ENCODE measurements at regions not wholly inside any gene's neighbourhood (a gene's known extent, or its start where the extent isn't known, plus 50 kb on each side); places are given as distances from the start of the nearest gene placed in this dataset.

DNA sequence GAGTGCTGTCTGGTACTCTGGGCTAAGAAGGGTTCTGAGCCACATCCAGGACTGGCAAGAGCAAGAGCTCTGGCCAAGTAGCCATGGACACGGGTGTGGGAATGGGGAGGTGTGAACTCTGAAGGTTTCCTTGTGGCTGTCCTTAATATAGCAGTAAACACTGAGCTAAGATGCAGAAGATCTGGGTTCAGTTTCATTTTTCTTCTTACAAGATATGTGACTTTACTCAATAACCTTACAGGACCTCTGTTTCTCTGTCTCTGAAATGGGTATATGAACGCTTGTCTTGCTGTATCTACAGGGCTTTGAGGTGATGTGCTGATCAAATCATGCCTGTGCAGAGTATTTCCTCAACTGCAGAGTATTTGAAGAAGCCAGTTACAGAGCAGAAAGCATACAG lies 521.2 kb downstream of the VRK1 start:
- no peak overlapping the region for H3K4me3 ChIP-seq
- ATAC-seq = no peak
- no peak for DNase-seq
- 71 to 79% (median 75%) methylated on average over 2 of the region's 2 CpGs for WGBS, 3 donors
- no peak overlapping the region for H3K27ac ChIP-seq
- no peaks in the 10 kb centered on the region for H3K9me3 ChIP-seq
- H3K4me1 ChIP-seq = no peaks in the 10 kb centered on the region
- intact Hi-C loops (cut with DNase I) = no loop called here
- no peaks in the 10 kb centered on the region for H3K36me3 ChIP-seq (ENCODE audit: insufficient read depth in 1 of 2, low read depth in 1 of 2)
- TF ChIP-seq, protein P1, sequence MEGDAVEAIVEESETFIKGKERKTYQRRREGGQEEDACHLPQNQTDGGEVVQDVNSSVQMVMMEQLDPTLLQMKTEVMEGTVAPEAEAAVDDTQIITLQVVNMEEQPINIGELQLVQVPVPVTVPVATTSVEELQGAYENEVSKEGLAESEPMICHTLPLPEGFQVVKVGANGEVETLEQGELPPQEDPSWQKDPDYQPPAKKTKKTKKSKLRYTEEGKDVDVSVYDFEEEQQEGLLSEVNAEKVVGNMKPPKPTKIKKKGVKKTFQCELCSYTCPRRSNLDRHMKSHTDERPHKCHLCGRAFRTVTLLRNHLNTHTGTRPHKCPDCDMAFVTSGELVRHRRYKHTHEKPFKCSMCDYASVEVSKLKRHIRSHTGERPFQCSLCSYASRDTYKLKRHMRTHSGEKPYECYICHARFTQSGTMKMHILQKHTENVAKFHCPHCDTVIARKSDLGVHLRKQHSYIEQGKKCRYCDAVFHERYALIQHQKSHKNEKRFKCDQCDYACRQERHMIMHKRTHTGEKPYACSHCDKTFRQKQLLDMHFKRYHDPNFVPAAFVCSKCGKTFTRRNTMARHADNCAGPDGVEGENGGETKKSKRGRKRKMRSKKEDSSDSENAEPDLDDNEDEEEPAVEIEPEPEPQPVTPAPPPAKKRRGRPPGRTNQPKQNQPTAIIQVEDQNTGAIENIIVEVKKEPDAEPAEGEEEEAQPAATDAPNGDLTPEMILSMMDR (IDR thresholded peaks at IDR 0.05) = no peak
- H3K27me3 ChIP-seq (ENCODE audit: insufficient read depth in 3 of 3, low read length in 2 of 3) = no peaks in the 10 kb centered on the region

DNA sequence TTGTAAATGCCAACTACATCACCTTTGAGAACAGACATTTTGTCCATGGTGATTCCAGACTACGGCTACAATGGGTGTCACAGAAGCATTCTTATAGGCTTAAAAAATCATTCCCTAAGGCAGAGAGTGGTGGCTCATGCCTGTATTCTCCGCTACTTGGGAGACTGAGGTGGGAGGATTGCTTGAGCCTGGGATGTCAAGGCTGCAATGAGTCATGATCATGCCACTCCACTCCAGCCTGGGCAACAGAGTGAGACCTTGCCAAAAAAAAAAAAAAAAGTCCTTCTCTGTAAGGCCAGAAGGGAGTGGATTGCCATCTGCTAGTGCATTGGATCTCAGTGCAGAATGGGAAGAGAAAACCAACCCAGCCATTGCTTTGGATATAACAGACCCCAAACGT lies 522.5 kb downstream of the VRK1 start:
- H3K4me1 ChIP-seq = no peaks in the 10 kb centered on the region
- intact Hi-C loops (cut with DNase I) = no loop called here
- H3K36me3 ChIP-seq (ENCODE audit: insufficient read depth in 1 of 2, low read depth in 1 of 2) = no peaks in the 10 kb centered on the region
- 65 to 74% (median 74%) methylated on average over 3 of the region's 3 CpGs for WGBS, 3 donors
- no peaks in the 10 kb centered on the region for H3K27me3 ChIP-seq (ENCODE audit: insufficient read depth in 3 of 3, low read length in 2 of 3)
- no peak overlapping the region for H3K4me3 ChIP-seq
- TF ChIP-seq, protein P1 (IDR thresholded peaks at IDR 0.05) = no peak
- no peak for ATAC-seq
- no peak overlapping the region for H3K27ac ChIP-seq
- DNase-seq = no peak
- no peaks in the 10 kb centered on the region for H3K9me3 ChIP-seq

DNA sequence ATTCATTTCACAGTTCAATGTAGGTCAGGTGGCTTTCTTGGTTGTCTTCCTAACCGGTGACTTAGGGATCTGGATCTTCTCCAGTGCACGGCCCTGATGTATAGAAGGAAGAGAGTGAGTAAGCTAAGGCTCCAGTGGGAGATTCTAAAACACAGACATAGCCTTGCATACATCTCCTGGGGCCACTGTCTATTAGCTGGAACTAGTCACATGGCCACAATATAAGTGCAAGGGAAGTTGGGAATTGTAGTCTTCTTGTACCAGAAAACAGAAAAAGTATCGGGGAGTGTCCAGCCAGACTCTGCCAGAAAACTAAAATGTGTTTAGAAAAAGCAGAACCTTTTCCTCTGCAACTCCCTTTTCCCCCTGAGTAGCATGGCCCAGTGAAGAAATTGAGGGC lies 531.6 kb downstream of the VRK1 start:
- ATAC-seq (no peak), DNase-seq (no peak)
- intact Hi-C loops (cut with DNase I) = no loop called here
- WGBS, 3 donors = 81 to 85% (median 83%) methylated on average over 3 of the region's 3 CpGs
- TF ChIP-seq, protein P1 (IDR thresholded peaks at IDR 0.05) = no peak
- Histone ChIP-seq H3K36me3 (ENCODE audit: insufficient read depth in 1 of 2, low read depth in 1 of 2) (no peaks in the 10 kb centered on the region), H3K27me3 (ENCODE audit: insufficient read depth in 3 of 3, low read length in 2 of 3) (no peaks in the 10 kb centered on the region), H3K9me3 (no peaks in the 10 kb centered on the region), H3K27ac (no peak overlapping the region), H3K4me3 (no peak overlapping the region), H3K4me1 (no peaks in the 10 kb centered on the region)

DNA sequence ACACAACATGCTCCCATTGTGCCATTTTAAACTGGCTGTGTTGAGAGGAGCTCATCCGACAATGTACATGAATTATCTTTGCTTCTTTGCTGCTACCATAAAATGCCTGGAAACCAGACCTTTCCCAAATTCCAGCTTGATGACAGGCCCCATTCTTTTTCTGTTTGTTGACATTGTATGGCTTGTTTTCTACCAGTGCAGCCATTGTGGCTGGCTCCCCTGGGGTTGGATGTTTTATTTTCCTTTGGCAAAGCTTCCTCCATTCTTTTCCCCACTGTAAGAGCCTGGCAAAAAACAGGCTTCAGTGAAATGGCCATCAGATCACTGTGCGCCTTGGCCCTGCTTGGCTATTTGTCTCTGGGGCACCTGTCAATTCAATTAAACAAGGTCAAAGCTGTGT lies 532.5 kb downstream of the VRK1 start:
- WGBS, 3 donors = 32 to 55% (median 40%) methylated on average over 2 of the region's 2 CpGs
- no peak overlapping the region for H3K27ac ChIP-seq
- intact Hi-C loops (cut with DNase I) = no loop called here
- H3K36me3 ChIP-seq (ENCODE audit: insufficient read depth in 1 of 2, low read depth in 1 of 2) = no peaks in the 10 kb centered on the region
- no peak overlapping the region for H3K4me3 ChIP-seq
- H3K9me3 ChIP-seq = no peaks in the 10 kb centered on the region
- TF ChIP-seq, protein P1 (IDR thresholded peaks at IDR 0.05) = no peak
- H3K4me1 ChIP-seq = no peaks in the 10 kb centered on the region
- DNase-seq (no peak), ATAC-seq (no peak)
- H3K27me3 ChIP-seq (ENCODE audit: insufficient read depth in 3 of 3, low read length in 2 of 3) = no peaks in the 10 kb centered on the region

DNA sequence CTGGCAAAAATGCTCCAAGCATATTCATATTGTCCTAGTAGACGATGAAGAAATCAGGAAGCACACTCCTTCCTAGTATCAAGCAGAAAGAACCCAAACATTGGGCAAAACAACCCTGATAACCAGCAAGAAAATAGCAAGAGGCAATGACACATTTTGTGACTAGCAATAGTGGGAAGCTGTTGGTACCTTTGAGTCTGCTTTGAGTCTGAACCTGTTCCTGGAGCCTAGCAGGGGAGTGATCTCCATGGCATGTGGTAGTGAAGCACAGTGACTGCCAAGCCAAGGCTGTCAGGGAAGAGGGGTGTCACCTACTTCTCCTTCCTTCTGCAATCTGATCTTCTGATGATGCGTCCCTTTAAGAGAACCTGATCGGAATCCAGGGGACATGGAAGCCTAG lies 533.9 kb downstream of the VRK1 start:
- 83 to 90% (median 87%) methylated on average over 3 of the region's 3 CpGs for WGBS, 3 donors
- Histone ChIP-seq H3K4me1 (no peaks in the 10 kb centered on the region), H3K27ac (no peak overlapping the region), H3K27me3 (ENCODE audit: insufficient read depth in 3 of 3, low read length in 2 of 3) (no peaks in the 10 kb centered on the region), H3K4me3 (no peak overlapping the region), H3K36me3 (ENCODE audit: insufficient read depth in 1 of 2, low read depth in 1 of 2) (no peaks in the 10 kb centered on the region), H3K9me3 (no peaks in the 10 kb centered on the region)
- TF ChIP-seq, protein P1 (IDR thresholded peaks at IDR 0.05) = no peak
- intact Hi-C loops (cut with DNase I) = no loop called here
- no peak for ATAC-seq
- DNase-seq = no peak

Measured in psoas muscle (tissue), 7 donors.